ENCODE measurements at regions not wholly inside any gene's neighbourhood (a gene's known extent, or its start where the extent isn't known, plus 50 kb on each side); places are given as distances from the start of the nearest gene placed in this dataset.

GRCh38 chr2:236711440-236711839 is 141.8 kb downstream of the ACKR3 start:
- ATAC-seq, result no peak
- H3K36me3 Mint-ChIP-seq, result no peaks in the 10 kb centered on the region
- no peak for TF ChIP-seq GRHL2 (CRISPR knock-in tag; IDR thresholded peaks at IDR 0.05; ENCODE audit: insufficient replicate concordance, severe bottlenecking)
- TF ChIP-seq, protein P1, sequence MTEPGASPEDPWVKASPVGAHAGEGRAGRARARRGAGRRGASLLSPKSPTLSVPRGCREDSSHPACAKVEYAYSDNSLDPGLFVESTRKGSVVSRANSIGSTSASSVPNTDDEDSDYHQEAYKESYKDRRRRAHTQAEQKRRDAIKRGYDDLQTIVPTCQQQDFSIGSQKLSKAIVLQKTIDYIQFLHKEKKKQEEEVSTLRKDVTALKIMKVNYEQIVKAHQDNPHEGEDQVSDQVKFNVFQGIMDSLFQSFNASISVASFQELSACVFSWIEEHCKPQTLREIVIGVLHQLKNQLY (CRISPR knock-in tag; IDR thresholded peaks at IDR 0.05), result no peak
- ChIA-PET POLR2A (no interaction called here), CTCF (no interaction called here)
- H3K4me3 Mint-ChIP-seq, result no peak overlapping the region
- no peak overlapping the region for H3K27ac Mint-ChIP-seq
- no peaks in the 10 kb centered on the region for H3K27me3 Mint-ChIP-seq (ENCODE audit: low read depth)
- DNase-seq (ENCODE audit: low spot score), result no peak
- H3K4me1 Mint-ChIP-seq, result no peaks in the 10 kb centered on the region
- H3K9me3 Mint-ChIP-seq, result peaks cover 4% of the 10 kb centered on the region; the same call in 1 of the 2 replicates

GRCh38 chr2:236712304-236712703 is 142.7 kb downstream of the ACKR3 start:
- Mint-ChIP-seq H3K36me3 (no peaks in the 10 kb centered on the region), H3K9me3 (no peaks in the 10 kb centered on the region), H3K27me3 (ENCODE audit: low read depth) (no peaks in the 10 kb centered on the region), H3K4me1 (no peaks in the 10 kb centered on the region), H3K4me3 (no peak overlapping the region), H3K27ac (no peak overlapping the region)
- CTCF ChIA-PET, result no interaction called here
- ATAC-seq (no peak), DNase-seq (ENCODE audit: low spot score) (no peak)
- POLR2A ChIA-PET, result no interaction called here
- TF ChIP-seq, protein P2, sequence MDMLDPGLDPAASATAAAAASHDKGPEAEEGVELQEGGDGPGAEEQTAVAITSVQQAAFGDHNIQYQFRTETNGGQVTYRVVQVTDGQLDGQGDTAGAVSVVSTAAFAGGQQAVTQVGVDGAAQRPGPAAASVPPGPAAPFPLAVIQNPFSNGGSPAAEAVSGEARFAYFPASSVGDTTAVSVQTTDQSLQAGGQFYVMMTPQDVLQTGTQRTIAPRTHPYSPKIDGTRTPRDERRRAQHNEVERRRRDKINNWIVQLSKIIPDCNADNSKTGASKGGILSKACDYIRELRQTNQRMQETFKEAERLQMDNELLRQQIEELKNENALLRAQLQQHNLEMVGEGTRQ (CRISPR knock-in tag; IDR thresholded peaks at IDR 0.05), result no peak
- TF ChIP-seq ZNF219 (CRISPR knock-in tag; IDR thresholded peaks at IDR 0.05; ENCODE audit: borderline replicate concordance) (no peak), PRDM15 (CRISPR knock-in tag; IDR thresholded peaks at IDR 0.05) (no peak), NFYB (CRISPR knock-in tag; conservative IDR thresholded peaks at IDR 0.05; ENCODE audit: low read depth) (no peak), TEAD1 (CRISPR knock-in tag; IDR thresholded peaks at IDR 0.05) (no peak), ZNF423 (CRISPR knock-in tag; IDR thresholded peaks at IDR 0.05) (no peak), PREB (CRISPR knock-in tag; IDR thresholded peaks at IDR 0.05; ENCODE audit: borderline replicate concordance) (no peak), KAT7 (CRISPR knock-in tag; IDR thresholded peaks at IDR 0.05; ENCODE audit: borderline replicate concordance) (no peak), JUN (CRISPR knock-in tag; IDR thresholded peaks at IDR 0.05) (no peak)
- TF ChIP-seq, protein P3, sequence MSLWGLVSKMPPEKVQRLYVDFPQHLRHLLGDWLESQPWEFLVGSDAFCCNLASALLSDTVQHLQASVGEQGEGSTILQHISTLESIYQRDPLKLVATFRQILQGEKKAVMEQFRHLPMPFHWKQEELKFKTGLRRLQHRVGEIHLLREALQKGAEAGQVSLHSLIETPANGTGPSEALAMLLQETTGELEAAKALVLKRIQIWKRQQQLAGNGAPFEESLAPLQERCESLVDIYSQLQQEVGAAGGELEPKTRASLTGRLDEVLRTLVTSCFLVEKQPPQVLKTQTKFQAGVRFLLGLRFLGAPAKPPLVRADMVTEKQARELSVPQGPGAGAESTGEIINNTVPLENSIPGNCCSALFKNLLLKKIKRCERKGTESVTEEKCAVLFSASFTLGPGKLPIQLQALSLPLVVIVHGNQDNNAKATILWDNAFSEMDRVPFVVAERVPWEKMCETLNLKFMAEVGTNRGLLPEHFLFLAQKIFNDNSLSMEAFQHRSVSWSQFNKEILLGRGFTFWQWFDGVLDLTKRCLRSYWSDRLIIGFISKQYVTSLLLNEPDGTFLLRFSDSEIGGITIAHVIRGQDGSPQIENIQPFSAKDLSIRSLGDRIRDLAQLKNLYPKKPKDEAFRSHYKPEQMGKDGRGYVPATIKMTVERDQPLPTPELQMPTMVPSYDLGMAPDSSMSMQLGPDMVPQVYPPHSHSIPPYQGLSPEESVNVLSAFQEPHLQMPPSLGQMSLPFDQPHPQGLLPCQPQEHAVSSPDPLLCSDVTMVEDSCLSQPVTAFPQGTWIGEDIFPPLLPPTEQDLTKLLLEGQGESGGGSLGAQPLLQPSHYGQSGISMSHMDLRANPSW (CRISPR knock-in tag; conservative IDR thresholded peaks at IDR 0.05; ENCODE audit: low read depth), result no peak
- TF ChIP-seq, protein P4, sequence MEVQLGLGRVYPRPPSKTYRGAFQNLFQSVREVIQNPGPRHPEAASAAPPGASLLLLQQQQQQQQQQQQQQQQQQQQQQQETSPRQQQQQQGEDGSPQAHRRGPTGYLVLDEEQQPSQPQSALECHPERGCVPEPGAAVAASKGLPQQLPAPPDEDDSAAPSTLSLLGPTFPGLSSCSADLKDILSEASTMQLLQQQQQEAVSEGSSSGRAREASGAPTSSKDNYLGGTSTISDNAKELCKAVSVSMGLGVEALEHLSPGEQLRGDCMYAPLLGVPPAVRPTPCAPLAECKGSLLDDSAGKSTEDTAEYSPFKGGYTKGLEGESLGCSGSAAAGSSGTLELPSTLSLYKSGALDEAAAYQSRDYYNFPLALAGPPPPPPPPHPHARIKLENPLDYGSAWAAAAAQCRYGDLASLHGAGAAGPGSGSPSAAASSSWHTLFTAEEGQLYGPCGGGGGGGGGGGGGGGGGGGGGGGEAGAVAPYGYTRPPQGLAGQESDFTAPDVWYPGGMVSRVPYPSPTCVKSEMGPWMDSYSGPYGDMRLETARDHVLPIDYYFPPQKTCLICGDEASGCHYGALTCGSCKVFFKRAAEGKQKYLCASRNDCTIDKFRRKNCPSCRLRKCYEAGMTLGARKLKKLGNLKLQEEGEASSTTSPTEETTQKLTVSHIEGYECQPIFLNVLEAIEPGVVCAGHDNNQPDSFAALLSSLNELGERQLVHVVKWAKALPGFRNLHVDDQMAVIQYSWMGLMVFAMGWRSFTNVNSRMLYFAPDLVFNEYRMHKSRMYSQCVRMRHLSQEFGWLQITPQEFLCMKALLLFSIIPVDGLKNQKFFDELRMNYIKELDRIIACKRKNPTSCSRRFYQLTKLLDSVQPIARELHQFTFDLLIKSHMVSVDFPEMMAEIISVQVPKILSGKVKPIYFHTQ (CRISPR knock-in tag; IDR thresholded peaks at IDR 0.05), result no peak
- TF ChIP-seq, protein P5, sequence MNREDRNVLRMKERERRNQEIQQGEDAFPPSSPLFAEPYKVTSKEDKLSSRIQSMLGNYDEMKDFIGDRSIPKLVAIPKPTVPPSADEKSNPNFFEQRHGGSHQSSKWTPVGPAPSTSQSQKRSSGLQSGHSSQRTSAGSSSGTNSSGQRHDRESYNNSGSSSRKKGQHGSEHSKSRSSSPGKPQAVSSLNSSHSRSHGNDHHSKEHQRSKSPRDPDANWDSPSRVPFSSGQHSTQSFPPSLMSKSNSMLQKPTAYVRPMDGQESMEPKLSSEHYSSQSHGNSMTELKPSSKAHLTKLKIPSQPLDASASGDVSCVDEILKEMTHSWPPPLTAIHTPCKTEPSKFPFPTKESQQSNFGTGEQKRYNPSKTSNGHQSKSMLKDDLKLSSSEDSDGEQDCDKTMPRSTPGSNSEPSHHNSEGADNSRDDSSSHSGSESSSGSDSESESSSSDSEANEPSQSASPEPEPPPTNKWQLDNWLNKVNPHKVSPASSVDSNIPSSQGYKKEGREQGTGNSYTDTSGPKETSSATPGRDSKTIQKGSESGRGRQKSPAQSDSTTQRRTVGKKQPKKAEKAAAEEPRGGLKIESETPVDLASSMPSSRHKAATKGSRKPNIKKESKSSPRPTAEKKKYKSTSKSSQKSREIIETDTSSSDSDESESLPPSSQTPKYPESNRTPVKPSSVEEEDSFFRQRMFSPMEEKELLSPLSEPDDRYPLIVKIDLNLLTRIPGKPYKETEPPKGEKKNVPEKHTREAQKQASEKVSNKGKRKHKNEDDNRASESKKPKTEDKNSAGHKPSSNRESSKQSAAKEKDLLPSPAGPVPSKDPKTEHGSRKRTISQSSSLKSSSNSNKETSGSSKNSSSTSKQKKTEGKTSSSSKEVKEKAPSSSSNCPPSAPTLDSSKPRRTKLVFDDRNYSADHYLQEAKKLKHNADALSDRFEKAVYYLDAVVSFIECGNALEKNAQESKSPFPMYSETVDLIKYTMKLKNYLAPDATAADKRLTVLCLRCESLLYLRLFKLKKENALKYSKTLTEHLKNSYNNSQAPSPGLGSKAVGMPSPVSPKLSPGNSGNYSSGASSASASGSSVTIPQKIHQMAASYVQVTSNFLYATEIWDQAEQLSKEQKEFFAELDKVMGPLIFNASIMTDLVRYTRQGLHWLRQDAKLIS (CRISPR knock-in tag; IDR thresholded peaks at IDR 0.05; ENCODE audit: borderline replicate concordance), result no peak
- TF ChIP-seq, protein P6, sequence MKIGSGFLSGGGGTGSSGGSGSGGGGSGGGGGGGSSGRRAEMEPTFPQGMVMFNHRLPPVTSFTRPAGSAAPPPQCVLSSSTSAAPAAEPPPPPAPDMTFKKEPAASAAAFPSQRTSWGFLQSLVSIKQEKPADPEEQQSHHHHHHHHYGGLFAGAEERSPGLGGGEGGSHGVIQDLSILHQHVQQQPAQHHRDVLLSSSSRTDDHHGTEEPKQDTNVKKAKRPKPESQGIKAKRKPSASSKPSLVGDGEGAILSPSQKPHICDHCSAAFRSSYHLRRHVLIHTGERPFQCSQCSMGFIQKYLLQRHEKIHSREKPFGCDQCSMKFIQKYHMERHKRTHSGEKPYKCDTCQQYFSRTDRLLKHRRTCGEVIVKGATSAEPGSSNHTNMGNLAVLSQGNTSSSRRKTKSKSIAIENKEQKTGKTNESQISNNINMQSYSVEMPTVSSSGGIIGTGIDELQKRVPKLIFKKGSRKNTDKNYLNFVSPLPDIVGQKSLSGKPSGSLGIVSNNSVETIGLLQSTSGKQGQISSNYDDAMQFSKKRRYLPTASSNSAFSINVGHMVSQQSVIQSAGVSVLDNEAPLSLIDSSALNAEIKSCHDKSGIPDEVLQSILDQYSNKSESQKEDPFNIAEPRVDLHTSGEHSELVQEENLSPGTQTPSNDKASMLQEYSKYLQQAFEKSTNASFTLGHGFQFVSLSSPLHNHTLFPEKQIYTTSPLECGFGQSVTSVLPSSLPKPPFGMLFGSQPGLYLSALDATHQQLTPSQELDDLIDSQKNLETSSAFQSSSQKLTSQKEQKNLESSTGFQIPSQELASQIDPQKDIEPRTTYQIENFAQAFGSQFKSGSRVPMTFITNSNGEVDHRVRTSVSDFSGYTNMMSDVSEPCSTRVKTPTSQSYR (CRISPR knock-in tag; IDR thresholded peaks at IDR 0.05), result no peak
